Gastrocnemius medialis (tissue), 4 donors: ENCODE measurements at regions not wholly inside any gene's neighbourhood (a gene's known extent, or its start where the extent isn't known, plus 50 kb on each side); places are given as distances from the start of the nearest gene placed in this dataset.
"Not testable (repeated sequence)": the region's sequence is repeated elsewhere in the genome, so short reads cannot be mapped to it uniquely, and the experiment has no call there.

Experiments
- ATAC-seq, 2 donors: fragments of 150-250 bp; one replicate each; pipeline ENCODE4 v1.9.1; 2016
- DNase-seq, 2 donors: peaks; one replicate each; pipeline ENCODE4 v3.0.0-alpha.2; 2019
- H3K27ac ChIP-seq, 4 donors: fragments of 200-600 bp; sonication (generic); 1 replicate in 1 of 4; 2 replicates in 3 of 4; pipeline ENCODE4 v1.5.1; 2016 to 2018; ENCODE audit warnings: mild to moderate bottlenecking in 2 of 4, moderate library complexity in 1 of 4
- H3K27me3 ChIP-seq, 3 donors: fragments of 200-600 bp; sonication (generic) in 2 of 3; 1 replicate in 1 of 3; 2 replicates in 2 of 3; pipeline versions ENCODE4 v1.5.1 to v1.6.0; 2016 to 2019; ENCODE audit warnings: mild to moderate bottlenecking in 1 of 3, moderate library complexity in 1 of 3
- H3K36me3 ChIP-seq, 2 donors: fragments of 200-600 bp; sonication (generic) in 1 of 2; one replicate each; pipeline ENCODE4 v1.5.1; 2017 to 2018
- H3K4me1 ChIP-seq, 2 donors: fragments of 200-600 bp; sonication (generic) in 1 of 2; one replicate each; pipeline ENCODE4 v1.5.1; 2016 to 2017; ENCODE audit warnings: mild to moderate bottlenecking in 2 of 2
- H3K4me3 ChIP-seq, 4 donors: fragments of 200-600 bp; sonication (generic) in 3 of 4; 1 replicate in 1 of 4; 2 replicates in 3 of 4; pipeline ENCODE4 v1.5.1; 2016 to 2019; ENCODE audit warnings: mild to moderate bottlenecking in 2 of 4
- H3K9me3 ChIP-seq, 3 donors: fragments of 200-600 bp; sonication (generic) in 2 of 3; 1 replicate in 1 of 3; 2 replicates in 2 of 3; pipeline ENCODE4 v1.5.1; 2016 to 2019
- CTCF ChIP-seq, 5 experiments: fragments of 450-650 bp in 3 of 5; fragments of 200-600 bp in 2 of 5; sonication (generic) in 2 of 5; IDR thresholded peaks in 4 of 5; conservative IDR thresholded peaks in 1 of 5; 1 replicate in 4 of 5; 2 replicates in 1 of 5; pipeline ENCODE4 v1.5.1; 2016 to 2019; ENCODE audit warnings: antibody characterized with exemption in 5 of 5, mild to moderate bottlenecking in 3 of 5, moderate library complexity in 3 of 5
- POLR2A ChIP-seq, 2 donors: fragments of 450-650 bp; IDR thresholded peaks; one replicate each; pipeline ENCODE4 v1.6.1; 2017; ENCODE audit warnings: antibody characterized with exemption in 2 of 2, mild to moderate bottlenecking in 2 of 2, moderate library complexity in 2 of 2
- in situ Hi-C, 4 donors: fragments of 200-750 bp; cut with MboI; loops; one replicate each; pipeline versions ENCODE4 v1.15.0 to v1.8.0; 2017; ENCODE audit warnings: low sequenced_read_pairs in 4 of 4
- intact Hi-C: fragments of 100-400 bp; cut with DNase I; formaldehyde crosslinking; loops from one replicate; pipeline ENCODE4 v1.15.1; 2023; ENCODE audit warnings: low total_unique reads

GRCh38 chrX:27242581-27242980, 220.6 kb downstream of the PPP4R3C start:
- intact Hi-C loops = no loop called here
- H3K4me3 ChIP-seq = no peak overlapping the region
- H3K36me3 ChIP-seq = no peaks in the 10 kb centered on the region
- H3K9me3 ChIP-seq = no peaks in the 10 kb centered on the region
- ATAC-seq (no peak), DNase-seq (no peak)
- H3K4me1 ChIP-seq = no peaks in the 10 kb centered on the region
- no peak overlapping the region for H3K27ac ChIP-seq
- TF ChIP-seq CTCF (IDR thresholded peaks at IDR 0.05 in 4 of 5, conservative IDR thresholded peaks at IDR 0.05 in 1 of 5) (no peak), POLR2A (IDR thresholded peaks at IDR 0.05) (no peak)
- no peaks in the 10 kb centered on the region for H3K27me3 ChIP-seq
- in situ Hi-C loops = no loop called here

GRCh38 chrX:27241981-27242380, 221.2 kb downstream of the PPP4R3C start:
- intact Hi-C loops (no loop called here), in situ Hi-C loops (no loop called here)
- H3K4me1 ChIP-seq = no peaks in the 10 kb centered on the region
- DNase-seq (no peak), ATAC-seq (no peak)
- no peaks in the 10 kb centered on the region for H3K36me3 ChIP-seq
- no peak overlapping the region for H3K27ac ChIP-seq
- H3K9me3 ChIP-seq = no peaks in the 10 kb centered on the region
- no peaks in the 10 kb centered on the region for H3K27me3 ChIP-seq
- no peak overlapping the region for H3K4me3 ChIP-seq
- no peak for TF ChIP-seq POLR2A (IDR thresholded peaks at IDR 0.05)
- no peak for TF ChIP-seq CTCF (IDR thresholded peaks at IDR 0.05 in 4 of 5, conservative IDR thresholded peaks at IDR 0.05 in 1 of 5)

- H3K36me3 ChIP-seq, in situ Hi-C loops, DNase-seq, H3K4me1 ChIP-seq, H3K27ac ChIP-seq, ATAC-seq, H3K4me3 ChIP-seq, intact Hi-C loops, H3K9me3 ChIP-seq, H3K27me3 ChIP-seq: not testable (repeated sequence)
Measured at GRCh38 chrX:27240042-27240441, 223.1 kb downstream of the PPP4R3C start.

- no peak overlapping the region for H3K4me3 ChIP-seq
- TF ChIP-seq CTCF (IDR thresholded peaks at IDR 0.05 in 4 of 5, conservative IDR thresholded peaks at IDR 0.05 in 1 of 5) (no peak), POLR2A (IDR thresholded peaks at IDR 0.05) (no peak)
- in situ Hi-C loops = no loop called here
- H3K27me3 ChIP-seq = no peaks in the 10 kb centered on the region
- intact Hi-C loops = no loop called here
- DNase-seq = no peak
- no peaks in the 10 kb centered on the region for H3K9me3 ChIP-seq
- no peak for ATAC-seq
- no peak overlapping the region for H3K27ac ChIP-seq
- no peaks in the 10 kb centered on the region for H3K4me1 ChIP-seq
- H3K36me3 ChIP-seq = no peaks in the 10 kb centered on the region
Measured at GRCh38 chrX:27236681-27237080, 226.5 kb downstream of the PPP4R3C start.

- in situ Hi-C loops (no loop called here), intact Hi-C loops (no loop called here)
- DNase-seq = no peak
- Histone ChIP-seq H3K27ac (no peak overlapping the region), H3K27me3 (no peaks in the 10 kb centered on the region), H3K9me3 (no peaks in the 10 kb centered on the region), H3K4me3 (no peak overlapping the region), H3K4me1 (no peaks in the 10 kb centered on the region), H3K36me3 (no peaks in the 10 kb centered on the region)
- no peak for ATAC-seq
- no peak for TF ChIP-seq CTCF (IDR thresholded peaks at IDR 0.05 in 4 of 5, conservative IDR thresholded peaks at IDR 0.05 in 1 of 5)
- TF ChIP-seq POLR2A (IDR thresholded peaks at IDR 0.05) = no peak
Measured at GRCh38 chrX:27229721-27230120, 233.4 kb downstream of the PPP4R3C start.
